GM19043 (cell line): ENCODE measurements at regions not wholly inside any gene's neighbourhood (a gene's known extent, or its start where the extent isn't known, plus 50 kb on each side); places are given as distances from the start of the nearest gene placed in this dataset.
"Not testable (repeated sequence)": the region's sequence is repeated elsewhere in the genome, so short reads cannot be mapped to it uniquely, and the experiment has no call there.

Source experiments
- ATAC-seq: cut with Tn5 transposase; IDR thresholded peaks from one replicate; pipeline ENCODE4 v1.9.1; 2021; ENCODE audit warnings: low read depth; ENCODE audit not compliant: unreplicated experiment

- not testable (repeated sequence) for ATAC-seq
These were observed 200.3 kb upstream of the FKBP1C start for GRCh38 chr6:63010962-63011361.

- ATAC-seq: no peak
These were observed 197.0 kb upstream of the FKBP1C start for GRCh38 chr6:63014290-63014689.

GRCh38 chr6:63022631-63023030, 188.6 kb upstream of the FKBP1C start:
- ATAC-seq: no peak

- ATAC-seq: no peak
These were observed 187.5 kb upstream of the FKBP1C start for GRCh38 chr6:63023726-63024125.

- ATAC-seq: no peak
These were observed 162.1 kb upstream of the FKBP1C start for GRCh38 chr6:63049216-63049615.

GRCh38 chr6:63053206-63053605, 158.1 kb upstream of the FKBP1C start:
- not testable (repeated sequence) for ATAC-seq

GRCh38 chr6:63058601-63059000, 152.7 kb upstream of the FKBP1C start:
- ATAC-seq: no peak

- no peak for ATAC-seq
These were observed 147.5 kb upstream of the FKBP1C start for GRCh38 chr6:63063631-63064271.

GRCh38 chr6:63066055-63066704, 145.1 kb upstream of the FKBP1C start:
- ATAC-seq: peak; percentile 77

- ATAC-seq: no peak
These were observed 116.3 kb upstream of the FKBP1C start for GRCh38 chr6:63094947-63095346.

GRCh38 chr6:63097222-63097621, 114.0 kb upstream of the FKBP1C start:
- peak; percentile 49 for ATAC-seq

- no peak for ATAC-seq
These were observed 112.5 kb upstream of the FKBP1C start for GRCh38 chr6:63098789-63099188.

GRCh38 chr6:63099772-63100459, 111.4 kb upstream of the FKBP1C start:
- ATAC-seq: no peak

- ATAC-seq: peak; percentile 59
These were observed 96.6 kb upstream of the FKBP1C start for GRCh38 chr6:63114610-63115211.

GRCh38 chr6:63121166-63121565, 90.1 kb upstream of the FKBP1C start:
- no peak for ATAC-seq

GRCh38 chr6:63140114-63140513, 71.2 kb upstream of the FKBP1C start:
- ATAC-seq: no peak

- ATAC-seq: no peak
These were observed 70.5 kb upstream of the FKBP1C start for GRCh38 chr6:63140692-63141318.

GRCh38 chr6:63149730-63150129, 61.5 kb upstream of the FKBP1C start:
- ATAC-seq: no peak

- no peak for ATAC-seq
These were observed 56.7 kb upstream of the FKBP1C start for GRCh38 chr6:63154535-63154934.
